ENCODE measurements at regions not wholly inside any gene's neighbourhood (a gene's known extent, or its start where the extent isn't known, plus 50 kb on each side); places are given as distances from the start of the nearest gene placed in this dataset.
"Not testable (repeated sequence)": the region's sequence is repeated elsewhere in the genome, so short reads cannot be mapped to it uniquely, and the experiment has no call there.

DNA sequence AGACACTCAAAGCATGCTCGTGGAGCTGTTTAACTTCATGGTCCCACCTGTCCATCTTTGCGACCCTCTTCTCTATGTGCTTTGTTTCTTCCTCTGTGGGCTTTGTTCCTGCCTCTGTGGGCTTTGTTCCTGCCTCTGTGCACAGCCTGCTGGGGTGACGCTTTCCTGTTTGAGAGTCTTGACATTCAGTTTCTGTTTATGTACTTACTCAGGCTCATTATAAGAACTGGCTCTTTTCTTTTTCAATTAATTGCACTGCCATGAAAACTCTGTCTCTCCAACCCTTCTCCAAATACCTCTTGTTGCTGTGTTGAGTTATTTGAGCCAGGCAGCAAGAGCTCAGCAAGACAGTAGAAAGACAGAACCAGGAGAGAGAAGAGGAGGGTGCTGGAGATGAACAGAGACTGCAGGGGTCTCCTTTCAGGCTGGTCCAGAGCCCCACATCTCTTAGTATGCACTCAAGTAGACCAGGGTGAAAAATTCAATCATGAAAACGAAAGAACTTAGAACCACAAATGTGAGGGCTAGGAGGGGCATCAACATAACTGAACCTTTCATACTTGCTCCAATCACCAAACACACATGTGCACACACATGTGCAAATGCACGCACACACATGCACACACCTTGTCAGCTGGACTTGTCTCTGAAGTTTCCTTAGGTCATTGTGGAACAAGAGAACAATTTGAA is 88.3 kb upstream of the SGIP1 start:
- Mint-ChIP-seq H3K9me3 (no peaks in the 10 kb centered on the region), H3K36me3 (ENCODE audit: low read depth) (no peaks in the 10 kb centered on the region), H3K4me1 (ENCODE audit: low read depth) (peaks cover 29% of the 10 kb centered on the region), H3K4me3 (peak overlapping the region; percentile 78), H3K27ac (peak overlapping the region; percentile 94), H3K27me3 (ENCODE audit: low read depth) (peaks cover 12% of the 10 kb centered on the region)

DNA sequence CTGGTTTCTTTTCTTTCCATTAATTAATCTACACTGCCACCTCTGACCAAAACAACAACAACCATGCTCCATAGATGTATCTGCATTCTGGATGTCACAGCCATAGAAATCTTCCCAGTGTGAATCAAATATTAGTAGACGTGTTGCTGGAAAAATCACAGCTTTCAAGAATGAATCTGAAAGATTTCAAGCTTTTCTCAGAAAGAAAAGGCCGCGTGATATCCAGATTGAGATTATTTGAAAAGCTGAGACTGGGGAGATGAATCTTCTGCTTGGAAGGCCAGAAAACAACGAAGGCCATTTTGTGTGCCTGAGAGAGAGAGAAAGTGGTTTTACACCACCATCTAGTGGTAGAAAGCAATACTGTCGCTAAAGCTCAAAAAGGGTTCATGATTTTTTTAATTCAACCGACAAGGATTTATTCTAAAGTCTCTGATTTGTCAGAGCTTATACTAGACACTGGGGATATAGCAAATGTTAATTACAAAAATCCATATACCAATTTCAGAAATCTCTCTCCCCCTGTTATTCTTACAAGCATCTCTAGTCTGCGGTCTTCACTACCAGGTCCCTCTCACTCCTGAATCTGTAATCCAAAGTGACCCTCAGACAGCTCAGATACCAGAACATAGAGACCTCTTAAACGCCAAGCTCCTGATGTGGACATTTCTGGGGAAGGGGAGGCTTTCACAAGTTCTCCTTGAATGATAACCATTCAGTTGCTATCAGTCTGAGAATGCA is 87.5 kb upstream of the SGIP1 start:
- Mint-ChIP-seq H3K27me3 (ENCODE audit: low read depth) (peaks cover 18% of the 10 kb centered on the region), H3K4me3 (peak overlapping the region; percentile 78), H3K9me3 (no peaks in the 10 kb centered on the region), H3K4me1 (ENCODE audit: low read depth) (peaks cover 29% of the 10 kb centered on the region), H3K36me3 (ENCODE audit: low read depth) (no peaks in the 10 kb centered on the region), H3K27ac (peak overlapping the region; percentile 94)

DNA sequence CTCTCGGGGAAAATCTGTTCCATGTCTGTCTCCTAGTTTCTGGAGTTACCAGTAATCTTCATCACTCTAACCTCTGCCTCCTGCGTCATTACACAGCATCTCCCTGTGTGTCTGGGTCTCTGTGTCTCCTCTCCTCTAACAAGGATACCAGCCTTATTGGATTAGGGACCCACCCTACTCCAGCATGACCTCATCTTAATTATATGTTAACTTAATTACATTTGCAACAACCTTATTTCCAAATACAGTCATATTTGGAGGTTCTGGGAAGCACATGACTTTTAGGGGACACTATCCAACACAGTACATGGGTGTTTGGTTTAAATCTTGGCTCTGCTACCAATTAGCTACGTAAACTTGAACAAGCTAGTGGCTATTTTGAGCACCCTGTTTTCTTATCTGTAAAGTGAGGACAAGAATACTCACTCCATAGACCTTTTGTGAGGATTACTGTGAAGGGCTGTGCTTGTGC is 83.9 kb upstream of the SGIP1 start:
- Mint-ChIP-seq H3K4me3 (no peak overlapping the region), H3K36me3 (ENCODE audit: low read depth) (no peaks in the 10 kb centered on the region), H3K9me3 (no peaks in the 10 kb centered on the region), H3K4me1 (ENCODE audit: low read depth) (peaks cover 16% of the 10 kb centered on the region), H3K27ac (no peak overlapping the region), H3K27me3 (ENCODE audit: low read depth) (peaks cover 23% of the 10 kb centered on the region)

DNA sequence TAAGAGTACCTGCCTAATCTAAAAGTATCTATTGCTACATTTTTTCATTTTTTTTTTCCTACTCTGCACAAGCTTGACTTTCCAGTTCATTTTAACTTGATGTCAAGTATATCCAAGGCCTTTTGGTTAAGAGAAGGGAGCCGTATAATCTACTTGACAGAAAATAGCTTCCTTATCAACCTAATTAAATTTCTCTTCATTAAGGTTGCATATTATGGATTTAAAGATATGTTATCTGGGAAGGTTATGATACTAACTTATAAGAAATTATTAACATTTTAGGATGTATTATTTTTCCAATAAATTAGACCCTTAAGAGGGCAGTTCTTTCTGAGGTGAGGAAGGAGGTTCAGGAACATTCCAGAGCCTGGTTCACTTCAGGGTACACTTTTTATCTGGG is 83.1 kb upstream of the SGIP1 start:
- no peaks in the 10 kb centered on the region for H3K36me3 Mint-ChIP-seq (ENCODE audit: low read depth)
- peaks cover 8% of the 10 kb centered on the region for H3K4me1 Mint-ChIP-seq (ENCODE audit: low read depth)
- H3K27ac Mint-ChIP-seq, result no peak overlapping the region
- H3K27me3 Mint-ChIP-seq (ENCODE audit: low read depth), result peaks cover 23% of the 10 kb centered on the region
- no peaks in the 10 kb centered on the region for H3K9me3 Mint-ChIP-seq
- no peak overlapping the region for H3K4me3 Mint-ChIP-seq

DNA sequence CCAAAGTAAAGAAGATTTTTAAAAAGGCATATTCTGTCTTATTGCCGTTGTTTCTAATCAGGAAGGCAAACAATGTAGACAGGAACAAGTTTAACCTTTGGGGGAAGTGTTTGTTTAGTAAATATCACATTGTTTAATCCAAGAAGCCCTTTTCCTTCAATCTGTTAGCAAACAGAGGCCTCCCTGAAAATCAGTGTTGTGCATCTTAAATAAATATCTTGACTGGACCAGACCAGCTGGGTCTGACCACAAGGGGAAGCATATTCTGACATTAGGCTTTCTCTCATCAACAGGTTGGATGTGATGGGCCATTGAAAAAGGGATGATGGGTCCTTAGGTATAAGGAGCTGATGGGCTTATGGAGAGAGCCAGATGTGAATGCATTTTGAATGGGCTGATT is 81.8 kb upstream of the SGIP1 start:
- Mint-ChIP-seq H3K27me3 (ENCODE audit: low read depth) (peaks cover 23% of the 10 kb centered on the region), H3K4me3 (no peak overlapping the region), H3K36me3 (ENCODE audit: low read depth) (no peaks in the 10 kb centered on the region), H3K27ac (no peak overlapping the region), H3K9me3 (no peaks in the 10 kb centered on the region), H3K4me1 (ENCODE audit: low read depth) (no peaks in the 10 kb centered on the region)

DNA sequence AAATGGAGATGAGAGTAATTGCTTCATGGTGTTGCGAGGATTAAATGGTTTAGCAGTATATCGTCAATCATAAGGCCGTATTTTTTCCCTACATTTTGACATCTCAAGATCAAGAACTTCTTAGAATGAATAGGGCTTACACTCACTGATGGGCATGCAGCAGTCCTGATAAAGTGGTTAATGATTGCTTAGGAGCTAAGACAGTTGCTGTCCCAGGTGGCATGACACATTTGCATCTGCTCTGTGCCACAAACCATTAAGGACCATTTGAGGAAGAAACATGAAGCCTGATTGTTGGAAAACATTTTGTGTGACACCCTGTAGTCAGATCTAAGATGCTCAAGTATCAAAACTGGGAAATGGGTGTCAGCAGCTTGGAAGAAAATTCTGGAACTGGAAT is 81.0 kb upstream of the SGIP1 start:
- H3K4me1 Mint-ChIP-seq (ENCODE audit: low read depth), result no peaks in the 10 kb centered on the region
- no peaks in the 10 kb centered on the region for H3K36me3 Mint-ChIP-seq (ENCODE audit: low read depth)
- H3K4me3 Mint-ChIP-seq, result no peak overlapping the region
- no peaks in the 10 kb centered on the region for H3K9me3 Mint-ChIP-seq
- peaks cover 29% of the 10 kb centered on the region for H3K27me3 Mint-ChIP-seq (ENCODE audit: low read depth)
- H3K27ac Mint-ChIP-seq, result no peak overlapping the region

DNA sequence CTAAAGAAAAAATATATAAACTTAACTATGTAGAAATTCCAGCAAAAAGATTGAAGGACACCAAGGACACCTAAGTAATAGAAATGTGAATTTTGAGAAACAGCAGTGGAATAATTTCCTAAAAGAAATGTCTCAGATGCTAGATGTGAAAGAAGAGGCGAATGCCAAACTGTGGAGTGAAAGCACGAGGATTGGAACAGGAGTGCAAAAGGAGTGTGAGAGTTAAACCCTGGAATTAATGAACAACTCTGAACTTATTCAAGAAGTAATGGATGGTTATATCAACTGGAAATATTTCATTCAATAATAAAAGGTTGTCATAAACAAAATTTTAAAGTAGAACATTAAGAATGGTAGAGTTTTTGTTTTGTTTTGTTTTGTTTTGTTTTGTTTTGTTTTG is 78.5 kb upstream of the SGIP1 start:
- Mint-ChIP-seq H3K27me3 (ENCODE audit: low read depth) (peaks cover 24% of the 10 kb centered on the region), H3K9me3 (no peaks in the 10 kb centered on the region), H3K4me3 (no peak overlapping the region), H3K27ac (no peak overlapping the region), H3K36me3 (ENCODE audit: low read depth) (no peaks in the 10 kb centered on the region), H3K4me1 (ENCODE audit: low read depth) (no peaks in the 10 kb centered on the region)

DNA sequence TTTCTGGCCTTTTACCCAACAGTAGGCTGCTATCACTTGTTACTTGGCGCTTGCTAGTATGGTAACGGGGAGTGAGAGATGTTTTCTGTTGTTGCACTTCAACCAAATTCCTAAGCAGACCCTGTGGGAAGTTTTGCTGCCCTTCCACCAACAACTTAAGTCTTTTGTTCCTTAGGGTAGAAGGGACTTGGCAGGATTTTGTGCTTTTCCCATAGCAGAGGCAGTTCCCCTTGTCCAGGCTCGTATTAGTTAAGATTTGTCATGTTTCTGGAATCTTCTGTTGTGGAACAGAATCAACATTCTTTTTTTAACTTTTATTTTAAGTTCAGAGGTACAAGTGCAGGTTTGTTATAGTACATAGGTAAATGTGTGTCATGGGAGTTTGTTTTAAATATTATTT is 73.2 kb upstream of the SGIP1 start:
- Mint-ChIP-seq H3K4me3 (no peak overlapping the region), H3K4me1 (ENCODE audit: low read depth) (no peaks in the 10 kb centered on the region), H3K36me3 (ENCODE audit: low read depth) (no peaks in the 10 kb centered on the region), H3K27ac (no peak overlapping the region), H3K27me3 (ENCODE audit: low read depth) (peaks cover 19% of the 10 kb centered on the region), H3K9me3 (peaks cover 17% of the 10 kb centered on the region)

DNA sequence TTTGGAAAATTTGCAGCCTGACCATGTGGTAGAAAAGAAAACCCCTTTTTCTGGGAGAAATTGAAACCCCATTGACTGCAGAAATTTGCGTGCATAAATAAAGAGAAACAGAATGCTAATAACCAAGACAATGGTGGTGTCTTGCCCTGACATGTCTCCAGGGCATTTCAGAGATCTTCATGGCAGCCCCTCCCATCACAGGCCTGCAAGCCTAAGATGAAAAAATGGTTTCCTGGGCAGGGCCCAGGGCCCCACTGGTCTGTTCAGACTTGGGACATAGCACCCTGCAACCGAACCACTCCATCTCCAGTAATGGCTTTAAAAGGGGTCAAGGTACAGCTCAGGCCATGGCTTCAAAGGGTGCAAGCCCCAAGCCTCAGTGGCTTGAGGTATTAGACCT is 71.6 kb upstream of the SGIP1 start:
- no peak overlapping the region for H3K4me3 Mint-ChIP-seq
- peaks cover 17% of the 10 kb centered on the region for H3K9me3 Mint-ChIP-seq
- H3K27me3 Mint-ChIP-seq (ENCODE audit: low read depth), result peaks cover 27% of the 10 kb centered on the region
- H3K36me3 Mint-ChIP-seq (ENCODE audit: low read depth), result no peaks in the 10 kb centered on the region
- H3K27ac Mint-ChIP-seq, result no peak overlapping the region
- no peaks in the 10 kb centered on the region for H3K4me1 Mint-ChIP-seq (ENCODE audit: low read depth)

DNA sequence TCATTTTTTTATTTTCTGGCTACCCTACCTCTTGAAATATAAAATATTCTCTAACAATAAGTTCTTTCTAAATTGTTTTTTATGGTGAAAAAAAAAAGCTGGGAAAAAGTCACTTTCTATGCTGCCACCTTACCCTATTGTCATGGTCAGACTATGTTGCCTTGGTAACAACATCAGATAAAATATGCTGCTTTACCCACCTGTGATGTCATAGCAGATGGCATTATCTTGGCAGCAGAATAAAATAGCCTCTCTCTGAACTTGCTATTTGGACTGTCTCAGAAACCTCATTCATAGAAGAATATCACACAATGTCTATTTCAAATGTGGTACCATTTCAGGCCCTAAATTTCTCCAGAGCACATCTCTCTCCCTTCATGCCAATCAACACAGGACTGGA is 69.6 kb upstream of the SGIP1 start:
- no peaks in the 10 kb centered on the region for H3K36me3 Mint-ChIP-seq (ENCODE audit: low read depth)
- H3K27ac Mint-ChIP-seq, result no peak overlapping the region
- peaks cover 27% of the 10 kb centered on the region for H3K27me3 Mint-ChIP-seq (ENCODE audit: low read depth)
- H3K4me3 Mint-ChIP-seq, result no peak overlapping the region
- peaks cover 17% of the 10 kb centered on the region for H3K9me3 Mint-ChIP-seq
- no peaks in the 10 kb centered on the region for H3K4me1 Mint-ChIP-seq (ENCODE audit: low read depth)

DNA sequence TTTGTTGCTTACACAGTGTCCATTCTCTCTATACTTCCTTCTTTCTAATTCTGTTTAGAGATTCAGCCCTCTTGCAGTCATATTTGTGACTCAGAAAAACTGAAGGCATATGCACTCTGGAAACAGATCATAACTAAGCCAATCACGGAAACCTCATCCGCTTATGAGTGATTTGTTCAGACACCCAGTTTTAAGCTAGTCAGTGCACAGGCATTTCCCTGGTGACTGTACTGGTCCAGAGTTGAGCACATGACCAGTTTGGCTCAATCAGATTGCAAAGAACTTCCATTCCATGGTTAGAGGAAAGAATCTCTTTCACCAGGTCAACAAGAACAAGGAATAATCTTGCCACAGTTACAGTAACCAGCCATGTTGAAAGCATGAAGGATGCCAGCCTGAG is 69.2 kb upstream of the SGIP1 start:
- Mint-ChIP-seq H3K4me3 (no peak overlapping the region), H3K27ac (no peak overlapping the region), H3K36me3 (ENCODE audit: low read depth) (no peaks in the 10 kb centered on the region), H3K4me1 (ENCODE audit: low read depth) (no peaks in the 10 kb centered on the region), H3K27me3 (ENCODE audit: low read depth) (peaks cover 27% of the 10 kb centered on the region), H3K9me3 (peaks cover 17% of the 10 kb centered on the region)

DNA sequence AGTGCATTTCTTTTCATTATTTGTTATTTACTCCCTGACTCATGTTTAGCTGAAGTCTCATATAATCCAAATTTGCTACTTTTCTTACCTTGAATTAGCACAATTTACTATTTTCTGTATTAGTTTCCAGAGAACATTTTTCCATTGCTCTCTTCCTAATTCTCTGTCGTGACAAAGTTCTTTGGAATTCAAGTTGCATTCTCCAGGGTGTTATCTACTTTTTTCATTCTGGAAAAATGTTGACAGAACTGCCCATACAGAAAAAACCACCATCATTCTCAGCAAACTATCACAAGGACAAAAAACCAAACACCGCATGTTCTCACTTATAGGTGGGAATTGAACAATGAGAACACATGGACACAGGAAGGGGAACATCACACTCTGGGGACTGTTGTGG is 67.3 kb upstream of the SGIP1 start:
- not testable (repeated sequence) for H3K4me3 Mint-ChIP-seq; H3K4me1 Mint-ChIP-seq (ENCODE audit: low read depth); H3K36me3 Mint-ChIP-seq (ENCODE audit: low read depth); H3K27ac Mint-ChIP-seq
- Mint-ChIP-seq H3K27me3 (ENCODE audit: low read depth) (peaks cover 26% of the 10 kb centered on the region), H3K9me3 (peaks cover 17% of the 10 kb centered on the region)

DNA sequence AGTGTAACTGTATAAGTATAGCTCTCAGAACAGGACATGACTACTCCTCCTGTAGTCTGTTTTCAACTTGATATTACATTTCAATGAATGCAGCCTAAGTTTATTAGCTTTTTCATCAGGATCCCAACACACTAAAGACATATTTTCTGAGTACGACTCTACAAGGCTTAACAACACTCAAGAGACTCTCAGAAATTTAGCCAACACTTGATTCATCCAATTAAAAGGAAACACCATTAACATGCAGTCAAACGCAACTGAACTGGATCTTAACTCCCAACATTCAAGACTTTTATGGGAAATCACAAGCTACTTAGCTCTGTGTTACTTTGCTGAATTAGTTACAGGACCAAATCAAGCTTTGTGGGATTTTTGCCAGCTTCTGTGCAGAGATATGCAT is 65.2 kb upstream of the SGIP1 start:
- H3K4me3 Mint-ChIP-seq, result no peak overlapping the region
- peaks cover 9% of the 10 kb centered on the region for H3K9me3 Mint-ChIP-seq
- H3K4me1 Mint-ChIP-seq (ENCODE audit: low read depth), result no peaks in the 10 kb centered on the region
- peaks cover 34% of the 10 kb centered on the region for H3K27me3 Mint-ChIP-seq (ENCODE audit: low read depth)
- no peak overlapping the region for H3K27ac Mint-ChIP-seq
- H3K36me3 Mint-ChIP-seq (ENCODE audit: low read depth), result no peaks in the 10 kb centered on the region

DNA sequence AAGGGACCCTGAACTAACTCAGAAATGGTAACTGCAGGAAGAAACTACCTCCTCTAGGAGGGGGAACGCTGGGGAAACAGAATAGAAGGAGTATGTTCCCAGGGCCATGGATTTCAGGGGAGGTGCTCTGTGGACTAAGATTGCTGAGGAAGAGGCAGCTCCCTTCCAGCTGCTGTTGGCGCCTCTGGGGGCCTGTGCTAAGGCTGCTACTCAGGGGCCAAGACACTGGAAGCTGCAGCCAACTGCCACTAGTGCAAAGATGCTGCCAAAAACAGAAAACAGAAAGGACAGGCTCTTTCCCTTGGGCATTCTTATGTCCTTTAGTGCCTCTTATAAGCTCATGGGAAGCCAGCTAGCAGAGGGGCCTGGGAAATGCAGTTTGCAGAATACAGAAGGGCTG is 58.0 kb upstream of the SGIP1 start:
- no peaks in the 10 kb centered on the region for H3K4me1 Mint-ChIP-seq (ENCODE audit: low read depth)
- H3K27ac Mint-ChIP-seq, result no peak overlapping the region
- no peaks in the 10 kb centered on the region for H3K36me3 Mint-ChIP-seq (ENCODE audit: low read depth)
- no peak overlapping the region for H3K4me3 Mint-ChIP-seq
- peaks cover 32% of the 10 kb centered on the region for H3K27me3 Mint-ChIP-seq (ENCODE audit: low read depth)
- H3K9me3 Mint-ChIP-seq, result no peaks in the 10 kb centered on the region

DNA sequence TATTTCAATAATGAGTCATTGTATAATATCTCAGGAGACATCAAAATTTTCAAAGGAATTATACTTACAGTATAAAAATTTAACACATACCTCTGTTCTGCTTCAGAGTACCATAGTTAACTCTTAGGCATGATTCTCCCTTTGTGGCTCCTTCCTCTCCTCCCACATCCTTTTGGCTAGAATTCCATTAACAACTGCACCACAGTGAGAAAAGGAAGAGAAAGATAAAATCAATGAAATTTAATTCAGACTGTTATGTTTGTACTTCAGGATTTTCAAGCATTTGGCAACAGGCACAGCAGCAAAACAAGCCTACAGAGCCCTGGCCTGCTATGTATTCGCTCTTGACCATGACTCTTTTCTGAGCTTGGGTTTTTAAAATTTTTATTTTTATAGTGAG is 57.2 kb upstream of the SGIP1 start:
- no peak overlapping the region for H3K27ac Mint-ChIP-seq
- H3K4me1 Mint-ChIP-seq (ENCODE audit: low read depth), result no peaks in the 10 kb centered on the region
- no peaks in the 10 kb centered on the region for H3K36me3 Mint-ChIP-seq (ENCODE audit: low read depth)
- H3K27me3 Mint-ChIP-seq (ENCODE audit: low read depth), result peaks cover 32% of the 10 kb centered on the region
- H3K4me3 Mint-ChIP-seq, result no peak overlapping the region
- no peaks in the 10 kb centered on the region for H3K9me3 Mint-ChIP-seq
